ENCODE measurements at regions not wholly inside any gene's neighbourhood (a gene's known extent, or its start where the extent isn't known, plus 50 kb on each side); places are given as distances from the start of the nearest gene placed in this dataset.

GRCh38 chr6:109290143-109290931 lies 91.9 kb downstream of the CD164 start:
- no peak for DNase-seq (ENCODE audit: low spot score)
- Mint-ChIP-seq H3K27me3 (ENCODE audit: insufficient read depth, low read depth) (peaks cover 7% of the 10 kb centered on the region), H3K27ac (no peak overlapping the region), H3K9me3 (no peaks in the 10 kb centered on the region), H3K4me1 (peaks cover 16% of the 10 kb centered on the region), H3K4me3 (no peak overlapping the region), H3K36me3 (no peaks in the 10 kb centered on the region)
- no peak overlapping the region for H3K4me3 ChIP-seq
- no peaks in the 10 kb centered on the region for H3K9me3 ChIP-seq (ENCODE audit: low read depth)
- no peaks in the 10 kb centered on the region for H4K20me1 ChIP-seq (ENCODE audit: low read depth)
- no peak overlapping the region for H3K4me2 ChIP-seq
- no peaks in the 10 kb centered on the region for H3F3A ChIP-seq (ENCODE audit: low read depth)
- no peaks in the 10 kb centered on the region for H3K79me2 ChIP-seq (ENCODE audit: low read depth)
- no peaks in the 10 kb centered on the region for H3K27me3 ChIP-seq
- no peaks in the 10 kb centered on the region for H3K36me3 ChIP-seq
- TF ChIP-seq CTCF (IDR thresholded peaks at IDR 0.05): no peak
- TF ChIP-seq EZH2phosphoT487 (IDR thresholded peaks at IDR 0.05): no peak
- no peak for TF ChIP-seq EZH2 (IDR thresholded peaks at IDR 0.05)
- H3K27ac ChIP-seq: no peak overlapping the region
- H2AFZ ChIP-seq (replicated peaks): no peak overlapping the region
- H3K4me1 ChIP-seq: no peaks in the 10 kb centered on the region
- no peak overlapping the region for H3K9ac ChIP-seq

- H3F3A ChIP-seq (ENCODE audit: low read depth): no peaks in the 10 kb centered on the region
- no peak overlapping the region for H3K4me2 ChIP-seq
- H3K36me3 ChIP-seq: no peaks in the 10 kb centered on the region
- H3K79me2 ChIP-seq (ENCODE audit: low read depth): no peaks in the 10 kb centered on the region
- Mint-ChIP-seq H3K4me3 (no peak overlapping the region), H3K4me1 (no peaks in the 10 kb centered on the region), H3K27ac (no peak overlapping the region), H3K27me3 (ENCODE audit: insufficient read depth, low read depth) (peaks cover 5% of the 10 kb centered on the region), H3K9me3 (no peaks in the 10 kb centered on the region), H3K36me3 (no peaks in the 10 kb centered on the region)
- no peak overlapping the region for H3K4me3 ChIP-seq
- no peak overlapping the region for H2AFZ ChIP-seq (replicated peaks)
- H3K27ac ChIP-seq: no peak overlapping the region
- H3K9me3 ChIP-seq (ENCODE audit: low read depth): no peaks in the 10 kb centered on the region
- no peak for DNase-seq (ENCODE audit: low spot score)
- H3K4me1 ChIP-seq: no peaks in the 10 kb centered on the region
- no peak overlapping the region for H3K9ac ChIP-seq
- TF ChIP-seq EZH2phosphoT487 (IDR thresholded peaks at IDR 0.05) (no peak), CTCF (IDR thresholded peaks at IDR 0.05) (no peak)
- no peaks in the 10 kb centered on the region for H3K27me3 ChIP-seq
- no peaks in the 10 kb centered on the region for H4K20me1 ChIP-seq (ENCODE audit: low read depth)
These were observed 96.9 kb downstream of the CD164 start for GRCh38 chr6:109285366-109285765.

DNA sequence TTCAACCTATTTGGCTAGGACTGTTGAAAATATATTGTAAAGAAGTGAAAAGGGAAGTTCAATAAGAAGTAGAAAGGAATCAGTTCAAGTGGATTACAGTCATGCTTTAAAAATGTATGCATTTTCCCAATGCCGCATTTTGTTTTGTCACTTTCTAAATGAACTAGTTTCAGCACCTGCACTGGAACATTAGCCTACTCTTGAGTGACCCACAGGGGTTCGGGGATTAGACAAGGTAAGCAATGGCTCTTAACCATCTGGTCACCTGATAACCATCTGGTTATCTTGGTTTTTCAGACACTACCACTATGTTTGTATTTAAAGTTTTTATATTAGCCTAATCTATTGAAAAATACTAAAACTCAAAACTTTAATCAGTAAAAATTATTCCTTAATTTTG lies 97.6 kb downstream of the CD164 start:
- no peak for TF ChIP-seq EZH2phosphoT487 (IDR thresholded peaks at IDR 0.05)
- TF ChIP-seq CTCF (IDR thresholded peaks at IDR 0.05): no peak
- no peak for TF ChIP-seq EZH2 (IDR thresholded peaks at IDR 0.05)
- no peaks in the 10 kb centered on the region for H3K4me1 ChIP-seq
- no peak overlapping the region for H3K9ac ChIP-seq
- no peak overlapping the region for H3K27ac ChIP-seq
- H3K36me3 ChIP-seq: no peaks in the 10 kb centered on the region
- Mint-ChIP-seq H3K4me3 (no peak overlapping the region), H3K9me3 (no peaks in the 10 kb centered on the region), H3K27ac (no peak overlapping the region), H3K36me3 (no peaks in the 10 kb centered on the region), H3K4me1 (no peaks in the 10 kb centered on the region), H3K27me3 (ENCODE audit: insufficient read depth, low read depth) (peaks cover 5% of the 10 kb centered on the region)
- H3K4me2 ChIP-seq: no peak overlapping the region
- DNase-seq (ENCODE audit: low spot score): no peak
- H4K20me1 ChIP-seq (ENCODE audit: low read depth): no peaks in the 10 kb centered on the region
- H3F3A ChIP-seq (ENCODE audit: low read depth): no peaks in the 10 kb centered on the region
- H3K27me3 ChIP-seq: no peaks in the 10 kb centered on the region
- H3K79me2 ChIP-seq (ENCODE audit: low read depth): no peaks in the 10 kb centered on the region
- no peak overlapping the region for H2AFZ ChIP-seq (replicated peaks)
- no peak overlapping the region for H3K4me3 ChIP-seq
- H3K9me3 ChIP-seq (ENCODE audit: low read depth): no peaks in the 10 kb centered on the region
